ENCODE measurements at regions not wholly inside any gene's neighbourhood (a gene's known extent, or its start where the extent isn't known, plus 50 kb on each side); places are given as distances from the start of the nearest gene placed in this dataset.
"Not testable (repeated sequence)": the region's sequence is repeated elsewhere in the genome, so short reads cannot be mapped to it uniquely, and the experiment has no call there.

GRCh38 chr9:89850631-89851325 is 246.0 kb downstream of the GADD45G start:
- DNase-seq: no peak
- TF ChIP-seq GATA1 (IDR thresholded peaks at IDR 0.05; ENCODE audit: low read depth, low read length) (no peak), POLR2A (IDR thresholded peaks at IDR 0.05; ENCODE audit: low read length) (no peak)

- DNase-seq: no peak
- TF ChIP-seq GATA1 (IDR thresholded peaks at IDR 0.05; ENCODE audit: low read depth, low read length) (no peak), POLR2A (IDR thresholded peaks at IDR 0.05; ENCODE audit: low read length) (no peak)
These were observed 248.3 kb downstream of the GADD45G start for GRCh38 chr9:89853161-89853560.

GRCh38 chr9:89853931-89854330 is 249.1 kb downstream of the GADD45G start:
- DNase-seq: no peak
- TF ChIP-seq POLR2A (IDR thresholded peaks at IDR 0.05; ENCODE audit: low read length) (no peak), GATA1 (IDR thresholded peaks at IDR 0.05; ENCODE audit: low read depth, low read length) (no peak)

- TF ChIP-seq POLR2A (IDR thresholded peaks at IDR 0.05; ENCODE audit: low read length): no peak
- TF ChIP-seq GATA1 (IDR thresholded peaks at IDR 0.05; ENCODE audit: low read depth, low read length): no peak
- DNase-seq: no peak
These were observed 250.1 kb downstream of the GADD45G start for GRCh38 chr9:89854715-89855475.

- DNase-seq: not testable (repeated sequence)
These were observed 251.5 kb downstream of the GADD45G start for GRCh38 chr9:89856296-89856695.

GRCh38 chr9:89856950-89857349 is 252.1 kb downstream of the GADD45G start:
- DNase-seq: not testable (repeated sequence)

GRCh38 chr9:89859842-89860241 is 255.0 kb downstream of the GADD45G start:
- not testable (repeated sequence) for DNase-seq

GRCh38 chr9:89861371-89861770 is 256.6 kb downstream of the GADD45G start:
- DNase-seq: not testable (repeated sequence)

GRCh38 chr9:89862316-89862715 is 257.5 kb downstream of the GADD45G start:
- TF ChIP-seq GATA1 (IDR thresholded peaks at IDR 0.05; ENCODE audit: low read depth, low read length): no peak

GRCh38 chr9:89863141-89863540 is 258.3 kb downstream of the GADD45G start:
- TF ChIP-seq POLR2A (IDR thresholded peaks at IDR 0.05; ENCODE audit: low read length): no peak
- TF ChIP-seq GATA1 (IDR thresholded peaks at IDR 0.05; ENCODE audit: low read depth, low read length): no peak
- no peak for DNase-seq

More at GRCh38 chr9:89862316-89862715, 257.5 kb downstream of the GADD45G start:
- peak; percentile 21 to 62 for DNase-seq

GRCh38 chr9:89863837-89864236 is 259.0 kb downstream of the GADD45G start:
- TF ChIP-seq POLR2A (IDR thresholded peaks at IDR 0.05; ENCODE audit: low read length): no peak
- TF ChIP-seq GATA1 (IDR thresholded peaks at IDR 0.05; ENCODE audit: low read depth, low read length): no peak
- no peak for DNase-seq

- DNase-seq: no peak
- TF ChIP-seq POLR2A (IDR thresholded peaks at IDR 0.05; ENCODE audit: low read length) (no peak), GATA1 (IDR thresholded peaks at IDR 0.05; ENCODE audit: low read depth, low read length) (no peak)
These were observed 259.4 kb downstream of the GADD45G start for GRCh38 chr9:89864257-89864656.

GRCh38 chr9:89864731-89865130 is 259.9 kb downstream of the GADD45G start:
- TF ChIP-seq POLR2A (IDR thresholded peaks at IDR 0.05; ENCODE audit: low read length) (no peak), GATA1 (IDR thresholded peaks at IDR 0.05; ENCODE audit: low read depth, low read length) (no peak)
- no peak for DNase-seq

GRCh38 chr9:89865357-89865756 is 260.5 kb downstream of the GADD45G start:
- no peak for TF ChIP-seq POLR2A (IDR thresholded peaks at IDR 0.05; ENCODE audit: low read length)
- TF ChIP-seq GATA1 (IDR thresholded peaks at IDR 0.05; ENCODE audit: low read depth, low read length): no peak
- DNase-seq: no peak

- no peak for TF ChIP-seq POLR2A (IDR thresholded peaks at IDR 0.05; ENCODE audit: low read length)
- TF ChIP-seq GATA1 (IDR thresholded peaks at IDR 0.05; ENCODE audit: low read depth, low read length): no peak
- DNase-seq: no peak
These were observed 261.2 kb downstream of the GADD45G start for GRCh38 chr9:89865981-89866380.
